ENCODE measurements at regions not wholly inside any gene's neighbourhood (a gene's known extent, or its start where the extent isn't known, plus 50 kb on each side); places are given as distances from the start of the nearest gene placed in this dataset.

GRCh38 chr7:81135324-81135723, 216.5 kb upstream of the SEMA3C start:
- no peak overlapping the region for H2AFZ ChIP-seq (ENCODE audit: low read length)
- H3K27me3 ChIP-seq (ENCODE audit: insufficient read depth, low read length, poor library complexity, severe bottlenecking): no peaks in the 10 kb centered on the region
- no peaks in the 10 kb centered on the region for H3K36me3 ChIP-seq (ENCODE audit: insufficient read depth, low read length)
- no peak overlapping the region for H3K4me2 ChIP-seq (ENCODE audit: low read depth, low read length, poor library complexity, severe bottlenecking)
- H3K79me2 ChIP-seq (ENCODE audit: insufficient read depth, low read length): no peaks in the 10 kb centered on the region
- H3K4me1 ChIP-seq (ENCODE audit: insufficient read depth, low read length, poor library complexity, severe bottlenecking): no peaks in the 10 kb centered on the region
- no peak for TF ChIP-seq CTCF (conservative IDR thresholded peaks at IDR 0.05; ENCODE audit: low read length)
- no peak for TF ChIP-seq EZH2phosphoT487 (IDR thresholded peaks at IDR 0.05; ENCODE audit: borderline replicate concordance)
- H3K9me2 ChIP-seq (replicated peaks; ENCODE audit: low read depth, low read length): no peaks in the 10 kb centered on the region
- H3K9me3 ChIP-seq (ENCODE audit: insufficient read depth, low read depth, low read length): no peaks in the 10 kb centered on the region
- no peaks in the 10 kb centered on the region for H3F3A ChIP-seq (ENCODE audit: low read depth)
- H3K4me3 ChIP-seq (ENCODE audit: low read length, poor library complexity, severe bottlenecking): no peak overlapping the region
- no peaks in the 10 kb centered on the region for H4K20me1 ChIP-seq (ENCODE audit: insufficient read depth, low read length, poor library complexity, severe bottlenecking)
- no peak overlapping the region for H3K9ac ChIP-seq (ENCODE audit: low read depth, low read length, poor library complexity, severe bottlenecking)

- H3F3A ChIP-seq (ENCODE audit: low read depth): no peaks in the 10 kb centered on the region
- H3K4me3 ChIP-seq (ENCODE audit: low read length, poor library complexity, severe bottlenecking): no peak overlapping the region
- no peaks in the 10 kb centered on the region for H3K4me1 ChIP-seq (ENCODE audit: insufficient read depth, low read length, poor library complexity, severe bottlenecking)
- H3K36me3 ChIP-seq (ENCODE audit: insufficient read depth, low read length): no peaks in the 10 kb centered on the region
- no peaks in the 10 kb centered on the region for H3K27me3 ChIP-seq (ENCODE audit: insufficient read depth, low read length, poor library complexity, severe bottlenecking)
- H3K9me2 ChIP-seq (replicated peaks; ENCODE audit: low read depth, low read length): no peaks in the 10 kb centered on the region; the same call in 1 of the 2 replicates
- no peak overlapping the region for H3K9ac ChIP-seq (ENCODE audit: low read depth, low read length, poor library complexity, severe bottlenecking)
- no peak overlapping the region for H3K4me2 ChIP-seq (ENCODE audit: low read depth, low read length, poor library complexity, severe bottlenecking)
- TF ChIP-seq CTCF (conservative IDR thresholded peaks at IDR 0.05; ENCODE audit: low read length) (no peak), EZH2phosphoT487 (IDR thresholded peaks at IDR 0.05; ENCODE audit: borderline replicate concordance) (no peak)
- 0 out of 2 replicates have a peak, but pooled peaks cover 5% of the 10 kb centered on the region for H3K9me3 ChIP-seq (ENCODE audit: insufficient read depth, low read depth, low read length)
- no peaks in the 10 kb centered on the region for H3K79me2 ChIP-seq (ENCODE audit: insufficient read depth, low read length)
- H2AFZ ChIP-seq (ENCODE audit: low read length): no peak overlapping the region
- H4K20me1 ChIP-seq (ENCODE audit: insufficient read depth, low read length, poor library complexity, severe bottlenecking): no peaks in the 10 kb centered on the region
Measured at GRCh38 chr7:81128011-81128410, 209.2 kb upstream of the SEMA3C start.

GRCh38 chr7:81120803-81121202, 202.0 kb upstream of the SEMA3C start:
- H3K27me3 ChIP-seq (ENCODE audit: insufficient read depth, low read length, poor library complexity, severe bottlenecking): no peaks in the 10 kb centered on the region
- H3K9ac ChIP-seq (ENCODE audit: low read depth, low read length, poor library complexity, severe bottlenecking): no peak overlapping the region
- no peaks in the 10 kb centered on the region for H3K9me3 ChIP-seq (ENCODE audit: insufficient read depth, low read depth, low read length)
- H3K4me2 ChIP-seq (ENCODE audit: low read depth, low read length, poor library complexity, severe bottlenecking): no peak overlapping the region
- no peak overlapping the region for H2AFZ ChIP-seq (ENCODE audit: low read length)
- no peaks in the 10 kb centered on the region for H3K4me1 ChIP-seq (ENCODE audit: insufficient read depth, low read length, poor library complexity, severe bottlenecking)
- no peaks in the 10 kb centered on the region for H3K79me2 ChIP-seq (ENCODE audit: insufficient read depth, low read length)
- no peak overlapping the region for H3K4me3 ChIP-seq (ENCODE audit: low read length, poor library complexity, severe bottlenecking)
- H4K20me1 ChIP-seq (ENCODE audit: insufficient read depth, low read length, poor library complexity, severe bottlenecking): no peaks in the 10 kb centered on the region
- TF ChIP-seq EZH2phosphoT487 (IDR thresholded peaks at IDR 0.05; ENCODE audit: borderline replicate concordance): no peak
- no peak for TF ChIP-seq CTCF (conservative IDR thresholded peaks at IDR 0.05; ENCODE audit: low read length)
- H3K9me2 ChIP-seq (replicated peaks; ENCODE audit: low read depth, low read length): no peaks in the 10 kb centered on the region; the same call in 1 of the 2 replicates
- no peaks in the 10 kb centered on the region for H3F3A ChIP-seq (ENCODE audit: low read depth)
- H3K36me3 ChIP-seq (ENCODE audit: insufficient read depth, low read length): no peaks in the 10 kb centered on the region
